Spleen (tissue), 7 donors: ENCODE measurements at regions not wholly inside any gene's neighbourhood (a gene's known extent, or its start where the extent isn't known, plus 50 kb on each side); places are given as distances from the start of the nearest gene placed in this dataset.

Source experiments
- CTCF ChIP-seq, 11 experiments: fragments of 200-600 bp in 7 of 11; fragments of 450-650 bp in 4 of 11; sonication (generic) in 4 of 11; IDR thresholded peaks in 8 of 11; conservative IDR thresholded peaks in 3 of 11; 1 replicate in 7 of 11; 2 replicates in 4 of 11; pipeline versions ENCODE4 v1.4.0 to v1.8.0; 2016 to 2021; ENCODE audit warnings: antibody characterized with exemption in 11 of 11, inconsistent platforms in 4 of 11, mild to moderate bottlenecking in 1 of 11
- POLR2A ChIP-seq, 3 donors: fragments of 450-650 bp; IDR thresholded peaks; one replicate each; pipeline ENCODE4 v1.5.1; 2017; ENCODE audit warnings: antibody characterized with exemption in 3 of 3, mild to moderate bottlenecking in 1 of 3
- POLR2AphosphoS5 ChIP-seq, 3 donors: sonication (generic); formaldehyde crosslinking; IDR thresholded peaks; one replicate each; pipeline ENCODE4 v1.5.1; 2017; ENCODE audit warnings: antibody characterized with exemption in 3 of 3
- donor health status: DM: no; HTN: no; CAD: no; lungs with moderate emphysema.
- donor health status: DM: no; HTN: no; CAD: no.
- donor health status: DM: no; HTN: no; CAD: no.

- TF ChIP-seq CTCF (IDR thresholded peaks at IDR 0.05 in 8 of 11, conservative IDR thresholded peaks at IDR 0.05 in 3 of 11) (no peak), POLR2AphosphoS5 (IDR thresholded peaks at IDR 0.05) (no peak), POLR2A (IDR thresholded peaks at IDR 0.05) (no peak)
Observed at GRCh38 chr2:134150760-134151159, 103.1 kb upstream of the MGAT5 start.
